ENCODE measurements at regions not wholly inside any gene's neighbourhood (a gene's known extent, or its start where the extent isn't known, plus 50 kb on each side); places are given as distances from the start of the nearest gene placed in this dataset.

- TF ChIP-seq POLR2A (IDR thresholded peaks at IDR 0.05; ENCODE audit: low read depth, low read length) (no peak), POLR2AphosphoS5 (IDR thresholded peaks at IDR 0.05; ENCODE audit: low read depth, low read length) (no peak)
These were observed 63.5 kb upstream of the WDR17 start for GRCh38 chr4:176002007-176002613.
